ENCODE measurements at regions not wholly inside any gene's neighbourhood (a gene's known extent, or its start where the extent isn't known, plus 50 kb on each side); places are given as distances from the start of the nearest gene placed in this dataset.

GRCh38 chr6:109262261-109262660 is 120.0 kb downstream of the CD164 start:
- no peak for TF ChIP-seq POLR2A (IDR thresholded peaks at IDR 0.05; ENCODE audit: low read length)
- no peak for TF ChIP-seq GATA1 (IDR thresholded peaks at IDR 0.05; ENCODE audit: low read depth, low read length)
